Activated CD4-positive, alpha-beta T cell treated with anti-CD3 and anti-CD28 coated beads, Interleukin-2, Interleukin-6, amounts not matched to agents 100 ng/mL and 50 ng/mL, durations not matched to agents 16 hours and 8 hours (primary cell): ENCODE measurements at regions not wholly inside any gene's neighbourhood (a gene's known extent, or its start where the extent isn't known, plus 50 kb on each side); places are given as distances from the start of the nearest gene placed in this dataset.
A peak's percentile ranks its signal among the peaks of the same experiment; 100 is the strongest.
"Not testable (repeated sequence)": the region's sequence is repeated elsewhere in the genome, so short reads cannot be mapped to it uniquely, and the experiment has no call there.

Source experiments
- DNase-seq: peaks from one replicate; pipeline ENCODE4 v3.0.0-alpha.2; 2020

- peak; percentile 11 for DNase-seq
Measured at GRCh38 chr4:103499094-103499493, 220.7 kb downstream of the TACR3 start.

- peak; percentile 79 for DNase-seq
Measured at GRCh38 chr4:103498161-103499070, 221.4 kb downstream of the TACR3 start.

GRCh38 chr4:103497692-103498091, 222.1 kb downstream of the TACR3 start:
- DNase-seq, result peak; percentile 6

GRCh38 chr4:103496800-103497199, 223.0 kb downstream of the TACR3 start:
- DNase-seq, result no peak

- no peak for DNase-seq
Measured at GRCh38 chr4:103493450-103494159, 226.2 kb downstream of the TACR3 start.

GRCh38 chr4:103485296-103485695, 234.5 kb downstream of the TACR3 start:
- DNase-seq, result not testable (repeated sequence)

GRCh38 chr4:103484521-103484920, 235.3 kb downstream of the TACR3 start:
- no peak for DNase-seq

GRCh38 chr4:103482893-103483292, 236.9 kb downstream of the TACR3 start:
- DNase-seq, result no peak

- no peak for DNase-seq
Measured at GRCh38 chr4:103482471-103482870, 237.3 kb downstream of the TACR3 start.

- DNase-seq, result peak; percentile 7
Measured at GRCh38 chr4:103478734-103479133, 241.1 kb downstream of the TACR3 start.

GRCh38 chr4:103478210-103478609, 241.6 kb downstream of the TACR3 start:
- no peak for DNase-seq

- DNase-seq, result no peak
Measured at GRCh38 chr4:103457566-103457965, 259.4 kb upstream of the CENPE start.

GRCh38 chr4:103451341-103451740, 253.2 kb upstream of the CENPE start:
- DNase-seq, result no peak

GRCh38 chr4:103450693-103451092, 252.6 kb upstream of the CENPE start:
- no peak for DNase-seq

GRCh38 chr4:103449296-103450023, 251.3 kb upstream of the CENPE start:
- DNase-seq, result no peak

GRCh38 chr4:103445377-103445776, 247.2 kb upstream of the CENPE start:
- no peak for DNase-seq

- DNase-seq, result no peak
Measured at GRCh38 chr4:103443324-103443723, 245.2 kb upstream of the CENPE start.

GRCh38 chr4:103429283-103429682, 231.1 kb upstream of the CENPE start:
- DNase-seq, result peak; percentile 41

GRCh38 chr4:103425406-103425805, 227.3 kb upstream of the CENPE start:
- DNase-seq, result no peak

- no peak for DNase-seq
Measured at GRCh38 chr4:103424853-103425252, 226.7 kb upstream of the CENPE start.

- DNase-seq, result no peak
Measured at GRCh38 chr4:103423261-103423660, 225.1 kb upstream of the CENPE start.

GRCh38 chr4:103422467-103423219, 224.5 kb upstream of the CENPE start:
- DNase-seq, result no peak

- no peak for DNase-seq
Measured at GRCh38 chr4:103415801-103416200, 217.7 kb upstream of the CENPE start.
